DMS53 (cell line): ENCODE measurements at regions not wholly inside any gene's neighbourhood (a gene's known extent, or its start where the extent isn't known, plus 50 kb on each side); places are given as distances from the start of the nearest gene placed in this dataset.
"Not testable (repeated sequence)": the region's sequence is repeated elsewhere in the genome, so short reads cannot be mapped to it uniquely, and the experiment has no call there.

Experiments
- DNase-seq: peaks from one replicate; lab custom pipeline; 2025; lab: John Stamatoyannopoulos, UW

- peak; percentile 77 for DNase-seq
These were observed 248.8 kb downstream of the RDH14 start for GRCh38 chr2:18311420-18312195.

- DNase-seq: no peak
These were observed 250.8 kb downstream of the RDH14 start for GRCh38 chr2:18309627-18310026.

DNA sequence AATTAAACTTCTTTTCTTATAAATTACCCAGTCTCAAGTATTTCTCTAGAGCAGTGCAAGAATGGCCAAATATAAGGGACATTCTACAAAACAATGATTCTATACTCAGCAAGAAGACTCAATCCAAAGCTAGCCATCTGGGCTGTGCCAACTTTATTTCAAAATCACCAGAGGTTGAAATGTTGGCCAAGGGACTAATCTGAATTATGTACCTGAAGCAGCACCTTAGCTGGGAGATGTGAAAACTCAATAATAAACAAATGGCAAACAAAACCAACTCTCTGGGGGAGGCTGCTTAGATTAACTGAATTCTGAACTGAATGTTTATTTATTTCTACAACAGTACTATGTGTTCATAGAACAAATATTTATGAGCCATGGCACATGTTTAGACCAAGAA is 251.3 kb downstream of the RDH14 start:
- no peak for DNase-seq

DNA sequence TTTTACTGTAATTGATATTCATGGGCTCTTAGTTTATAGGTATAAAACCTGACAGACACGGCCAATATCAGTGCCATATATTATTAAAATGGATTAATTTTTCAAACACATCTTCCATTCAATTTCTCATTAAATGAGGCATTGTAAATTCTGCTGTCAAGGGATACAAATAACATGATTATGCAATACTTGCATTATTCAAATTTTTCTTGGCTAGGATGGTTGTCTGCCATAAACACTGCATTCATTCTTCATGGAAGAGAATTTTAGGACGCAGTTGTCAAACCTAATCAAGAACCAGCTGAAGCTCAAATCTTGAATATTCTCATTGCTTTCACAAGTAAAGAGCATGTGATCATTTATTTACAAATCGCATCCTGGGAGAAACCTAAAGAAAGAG is 255.6 kb downstream of the RDH14 start:
- DNase-seq: no peak

DNA sequence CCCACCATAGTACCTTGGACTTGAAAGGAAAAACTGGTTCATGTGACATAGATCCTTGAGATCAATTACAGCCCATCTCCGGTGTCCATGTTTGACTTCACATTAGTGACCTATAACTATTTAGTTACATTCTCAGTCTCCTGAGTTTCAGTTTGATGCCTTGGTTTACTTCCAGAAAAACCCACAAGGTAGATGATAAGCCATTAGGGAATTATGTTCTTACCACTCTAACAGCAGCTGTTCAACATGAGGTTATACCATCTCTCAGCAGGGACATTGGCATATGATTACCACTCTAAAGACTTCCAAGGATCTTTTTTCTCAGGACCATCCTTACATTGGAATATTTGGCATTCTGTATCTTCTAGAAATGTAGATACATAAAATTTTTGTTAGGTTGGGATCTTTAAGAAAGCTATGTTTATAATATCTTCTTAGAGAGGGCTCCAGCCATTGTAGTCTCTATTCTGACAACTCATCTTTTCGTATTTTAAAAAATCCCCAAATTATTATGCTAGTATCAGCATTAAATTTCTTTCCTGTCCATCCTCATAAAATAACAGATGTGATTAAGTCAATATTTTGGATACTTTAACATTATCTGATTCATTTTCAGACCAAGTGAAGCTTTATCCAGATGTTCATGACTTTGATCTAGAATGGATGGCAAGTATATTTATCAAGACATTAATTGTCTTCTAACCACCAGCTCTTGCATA is 258.9 kb downstream of the RDH14 start:
- DNase-seq: no peak

DNA sequence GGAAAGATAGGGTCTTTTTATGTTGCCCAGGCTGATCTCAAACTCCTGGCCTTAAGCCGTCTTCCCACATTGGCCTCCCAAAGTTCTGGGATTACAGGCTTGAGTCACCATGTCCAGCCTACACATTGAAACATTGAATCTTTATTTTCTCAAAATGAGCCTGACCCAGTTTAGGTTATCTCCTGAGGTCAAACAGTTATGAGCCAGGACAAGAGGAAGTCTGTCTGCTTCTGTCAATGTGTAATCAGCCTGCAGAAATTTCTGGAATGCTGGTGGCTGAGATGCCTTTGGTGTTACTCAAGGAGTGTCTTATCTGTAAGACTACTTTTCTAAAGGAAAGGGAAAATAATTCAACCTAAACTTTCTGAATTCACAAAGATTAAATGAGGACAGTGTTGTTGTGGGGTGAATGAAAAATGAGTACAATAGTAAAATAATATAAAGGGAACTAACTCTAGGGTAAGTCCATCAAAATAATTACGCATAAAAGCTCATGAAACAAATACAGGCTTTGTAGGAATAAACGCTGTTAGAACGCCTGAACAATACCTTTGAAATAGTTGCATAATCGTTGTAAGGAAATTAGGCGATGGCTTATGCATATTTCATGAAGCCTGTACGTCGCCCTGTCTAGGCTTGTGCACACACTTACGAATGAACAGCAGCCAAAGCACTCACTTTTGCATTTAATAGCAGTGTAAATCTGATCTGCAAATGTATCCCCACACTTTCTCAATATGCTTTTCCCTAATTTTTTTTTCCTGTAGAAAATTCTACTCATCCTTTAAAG is 260.8 kb downstream of the RDH14 start:
- no peak for DNase-seq

DNA sequence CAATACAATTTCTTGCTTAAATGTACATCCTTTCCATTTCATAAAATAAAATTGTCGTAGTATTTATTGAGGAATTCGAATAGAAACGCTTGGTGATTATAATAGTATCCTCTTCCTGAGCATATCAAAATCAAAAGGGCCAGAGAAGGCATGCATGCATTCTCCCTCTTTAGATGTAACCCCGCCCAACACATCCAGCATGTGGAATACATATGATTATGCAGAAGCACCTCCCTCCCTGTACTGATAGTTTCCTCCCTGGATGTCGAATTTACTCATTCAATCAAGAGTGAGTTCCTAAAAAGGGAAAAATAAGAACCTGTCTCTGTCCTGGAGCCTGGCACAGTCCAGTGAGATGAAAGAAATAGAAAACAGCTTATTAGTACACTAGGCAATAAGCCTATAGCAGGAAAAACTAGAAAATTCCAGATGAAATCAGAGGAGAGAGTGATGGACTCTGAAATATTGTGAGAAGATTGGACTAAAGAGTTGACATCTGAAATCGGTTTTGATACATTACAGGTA is 262.9 kb downstream of the RDH14 start:
- no peak for DNase-seq

DNA sequence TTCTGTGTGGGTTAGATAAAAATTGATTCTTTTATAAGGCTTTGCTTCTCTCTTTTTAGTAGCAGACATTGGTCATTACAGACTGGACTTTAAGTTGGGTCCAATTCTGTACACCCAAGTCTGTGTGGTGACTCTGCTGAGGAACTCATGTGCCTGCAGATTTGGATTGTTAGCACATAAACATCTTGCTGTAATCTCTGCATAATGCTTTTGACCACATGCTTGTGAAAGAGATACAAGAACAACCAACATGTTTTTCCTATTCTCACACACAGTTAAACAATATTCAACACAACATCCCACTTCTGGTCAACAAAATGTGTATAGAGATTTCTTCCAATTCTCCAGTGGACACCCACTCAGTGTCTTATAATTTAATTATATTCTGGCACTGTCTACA is 270.1 kb downstream of the RDH14 start:
- no peak for DNase-seq

DNA sequence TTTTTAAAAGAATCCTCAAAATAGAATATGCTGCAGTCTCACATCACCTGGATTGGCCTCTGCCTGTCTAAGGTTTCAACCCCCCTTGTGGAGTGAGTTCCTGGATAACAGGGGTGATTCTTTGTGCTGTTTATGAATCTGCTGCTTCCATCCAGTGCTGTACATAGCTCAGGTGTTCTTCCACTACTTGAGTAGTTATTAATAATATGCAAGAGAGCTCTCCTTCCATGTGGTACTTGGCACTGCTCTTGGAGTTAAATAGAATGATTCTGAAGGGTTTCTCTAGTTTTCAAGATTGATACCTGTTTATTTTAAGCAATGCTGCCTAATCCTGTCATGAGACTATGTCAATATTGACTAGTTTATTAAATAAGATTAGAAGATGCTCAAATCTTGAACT is 273.6 kb downstream of the RDH14 start:
- no peak for DNase-seq

- no peak for DNase-seq
These were observed 276.1 kb downstream of the RDH14 start for GRCh38 chr2:18284331-18284730.

DNA sequence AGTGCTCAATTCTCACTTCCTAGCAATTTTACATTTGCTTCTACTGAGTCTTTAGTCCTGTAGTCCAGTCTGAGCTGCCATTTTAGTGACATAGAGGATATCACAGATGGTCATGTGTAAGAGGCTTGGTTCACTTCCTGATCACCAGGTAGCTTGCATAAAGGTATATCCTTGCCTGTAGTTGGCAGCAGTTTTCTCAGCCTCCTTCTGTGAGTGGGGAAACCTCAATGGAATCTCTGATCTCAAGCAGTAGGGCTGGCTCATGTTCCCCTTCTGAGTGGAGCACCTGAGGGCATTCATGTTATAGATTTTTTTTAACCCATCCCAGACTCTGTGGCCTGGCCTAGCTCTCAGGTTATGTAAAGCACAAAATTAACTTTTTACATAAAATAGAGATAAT is 278.4 kb downstream of the RDH14 start:
- DNase-seq: no peak

- DNase-seq: no peak
These were observed 283.8 kb downstream of the RDH14 start for GRCh38 chr2:18276583-18277075.

GRCh38 chr2:18273205-18273604 is 287.2 kb downstream of the RDH14 start:
- no peak for DNase-seq

- DNase-seq: no peak
These were observed 288.3 kb downstream of the RDH14 start for GRCh38 chr2:18272148-18272494.

GRCh38 chr2:18271370-18272147 is 288.9 kb downstream of the RDH14 start:
- no peak for DNase-seq

GRCh38 chr2:18268400-18268799 is 292.1 kb downstream of the RDH14 start:
- DNase-seq: peak; percentile 19

- no peak for DNase-seq
These were observed 293.0 kb downstream of the RDH14 start for GRCh38 chr2:18267501-18267900.

DNA sequence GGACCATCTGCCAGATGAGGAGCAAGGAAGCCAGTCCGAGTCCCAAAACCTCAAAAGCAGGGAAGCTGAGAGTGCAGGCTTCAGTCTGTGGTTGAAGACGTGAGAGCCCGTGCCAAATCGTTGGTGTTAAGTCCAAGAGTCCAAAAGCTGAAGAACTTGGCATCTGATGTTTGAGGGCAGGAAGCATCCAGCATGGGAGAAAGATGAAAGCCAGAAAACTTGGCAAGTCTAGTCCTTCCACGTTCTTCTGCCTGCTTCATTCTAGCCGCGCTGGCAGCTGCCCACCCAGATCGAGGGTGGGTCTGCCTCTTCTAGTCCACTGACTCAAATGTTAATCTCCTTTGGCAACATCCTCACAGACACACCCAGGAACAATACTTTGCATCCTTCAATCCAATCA is 293.8 kb downstream of the RDH14 start:
- not testable (repeated sequence) for DNase-seq

GRCh38 chr2:18265614-18266586 is 294.6 kb downstream of the RDH14 start:
- no peak for DNase-seq

DNA sequence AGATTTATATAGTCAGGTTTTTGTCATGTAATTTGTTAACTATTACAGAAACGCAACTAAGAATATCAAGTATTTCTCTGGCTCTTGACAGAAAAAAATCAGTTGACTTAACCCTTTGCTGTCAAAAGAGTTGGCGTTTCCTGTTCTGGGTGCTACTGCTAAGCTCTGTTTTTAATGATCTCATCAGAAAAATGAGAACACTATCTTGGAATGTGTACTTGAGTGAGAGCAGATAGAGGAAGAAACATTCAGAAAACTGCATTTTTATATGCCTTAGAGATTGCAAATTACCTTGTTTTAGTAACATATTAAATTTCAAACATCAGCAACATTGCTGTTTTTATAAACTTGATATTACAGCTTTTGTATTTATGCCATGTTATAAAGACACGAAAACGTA is 297.9 kb downstream of the RDH14 start:
- no peak for DNase-seq
